ENCODE measurements at regions not wholly inside any gene's neighbourhood (a gene's known extent, or its start where the extent isn't known, plus 50 kb on each side); places are given as distances from the start of the nearest gene placed in this dataset.

GRCh38 chr6:84560436-84561390 is 203.7 kb downstream of the TBX18 start (continued):
- TF ChIP-seq, protein P1, sequence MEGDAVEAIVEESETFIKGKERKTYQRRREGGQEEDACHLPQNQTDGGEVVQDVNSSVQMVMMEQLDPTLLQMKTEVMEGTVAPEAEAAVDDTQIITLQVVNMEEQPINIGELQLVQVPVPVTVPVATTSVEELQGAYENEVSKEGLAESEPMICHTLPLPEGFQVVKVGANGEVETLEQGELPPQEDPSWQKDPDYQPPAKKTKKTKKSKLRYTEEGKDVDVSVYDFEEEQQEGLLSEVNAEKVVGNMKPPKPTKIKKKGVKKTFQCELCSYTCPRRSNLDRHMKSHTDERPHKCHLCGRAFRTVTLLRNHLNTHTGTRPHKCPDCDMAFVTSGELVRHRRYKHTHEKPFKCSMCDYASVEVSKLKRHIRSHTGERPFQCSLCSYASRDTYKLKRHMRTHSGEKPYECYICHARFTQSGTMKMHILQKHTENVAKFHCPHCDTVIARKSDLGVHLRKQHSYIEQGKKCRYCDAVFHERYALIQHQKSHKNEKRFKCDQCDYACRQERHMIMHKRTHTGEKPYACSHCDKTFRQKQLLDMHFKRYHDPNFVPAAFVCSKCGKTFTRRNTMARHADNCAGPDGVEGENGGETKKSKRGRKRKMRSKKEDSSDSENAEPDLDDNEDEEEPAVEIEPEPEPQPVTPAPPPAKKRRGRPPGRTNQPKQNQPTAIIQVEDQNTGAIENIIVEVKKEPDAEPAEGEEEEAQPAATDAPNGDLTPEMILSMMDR (IDR thresholded peaks at IDR 0.05; ENCODE audit: control extremely low read depth in 1 of 3, insufficient read depth in 1 of 3, low read depth in 1 of 3, low read length in 3 of 3) = no peak
- TF ChIP-seq, protein P2, sequence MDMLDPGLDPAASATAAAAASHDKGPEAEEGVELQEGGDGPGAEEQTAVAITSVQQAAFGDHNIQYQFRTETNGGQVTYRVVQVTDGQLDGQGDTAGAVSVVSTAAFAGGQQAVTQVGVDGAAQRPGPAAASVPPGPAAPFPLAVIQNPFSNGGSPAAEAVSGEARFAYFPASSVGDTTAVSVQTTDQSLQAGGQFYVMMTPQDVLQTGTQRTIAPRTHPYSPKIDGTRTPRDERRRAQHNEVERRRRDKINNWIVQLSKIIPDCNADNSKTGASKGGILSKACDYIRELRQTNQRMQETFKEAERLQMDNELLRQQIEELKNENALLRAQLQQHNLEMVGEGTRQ (IDR thresholded peaks at IDR 0.05; ENCODE audit: low read length) = no peak
- TF ChIP-seq FOSL1 (IDR thresholded peaks at IDR 0.05; ENCODE audit: insufficient read depth, low read depth, low read length) (no peak), RFX5 (IDR thresholded peaks at IDR 0.05; ENCODE audit: borderline replicate concordance, low read depth, low read length) (no peak), CHD1 (IDR thresholded peaks at IDR 0.05; ENCODE audit: low read depth, low read length) (no peak), CTBP2 (IDR thresholded peaks at IDR 0.05; ENCODE audit: borderline replicate concordance, insufficient read depth, insufficient read length, low read length) (no peak), RXRA (IDR thresholded peaks at IDR 0.05; ENCODE audit: insufficient read depth, low read depth, low read length) (no peak)

Measured in H1 (cell line).